ENCODE measurements at regions not wholly inside any gene's neighbourhood (a gene's known extent, or its start where the extent isn't known, plus 50 kb on each side); places are given as distances from the start of the nearest gene placed in this dataset.

DNA sequence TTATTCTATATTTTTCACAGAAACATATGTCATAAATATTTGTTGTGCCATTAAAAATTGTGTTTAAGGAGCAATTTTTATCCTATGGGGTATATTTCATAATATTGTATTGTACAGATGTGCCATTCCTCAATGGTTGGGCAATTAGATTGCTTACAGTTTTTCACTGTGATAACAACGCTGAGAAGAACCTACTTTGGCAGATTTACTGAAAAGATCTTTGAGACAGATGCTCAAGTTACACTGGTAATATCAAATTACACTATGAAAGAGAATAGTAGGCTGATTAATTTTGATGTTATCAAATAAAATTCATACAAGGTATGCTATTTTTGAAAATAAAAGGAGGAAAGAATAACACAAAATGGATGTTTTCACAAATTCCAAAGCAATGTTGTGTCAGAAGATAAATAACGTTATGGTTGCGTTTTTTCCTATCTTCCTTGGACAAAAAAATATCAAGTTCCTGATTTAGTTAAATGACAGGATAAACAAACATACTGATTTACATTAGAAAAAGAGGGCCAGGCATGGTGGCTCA lies 335.1 kb upstream of the ZNF521 start:
- ATAC-seq (no peak), DNase-seq (no peak)
- intact Hi-C loops (cut with DNase I) = no loop called here
- TF ChIP-seq, protein P1, sequence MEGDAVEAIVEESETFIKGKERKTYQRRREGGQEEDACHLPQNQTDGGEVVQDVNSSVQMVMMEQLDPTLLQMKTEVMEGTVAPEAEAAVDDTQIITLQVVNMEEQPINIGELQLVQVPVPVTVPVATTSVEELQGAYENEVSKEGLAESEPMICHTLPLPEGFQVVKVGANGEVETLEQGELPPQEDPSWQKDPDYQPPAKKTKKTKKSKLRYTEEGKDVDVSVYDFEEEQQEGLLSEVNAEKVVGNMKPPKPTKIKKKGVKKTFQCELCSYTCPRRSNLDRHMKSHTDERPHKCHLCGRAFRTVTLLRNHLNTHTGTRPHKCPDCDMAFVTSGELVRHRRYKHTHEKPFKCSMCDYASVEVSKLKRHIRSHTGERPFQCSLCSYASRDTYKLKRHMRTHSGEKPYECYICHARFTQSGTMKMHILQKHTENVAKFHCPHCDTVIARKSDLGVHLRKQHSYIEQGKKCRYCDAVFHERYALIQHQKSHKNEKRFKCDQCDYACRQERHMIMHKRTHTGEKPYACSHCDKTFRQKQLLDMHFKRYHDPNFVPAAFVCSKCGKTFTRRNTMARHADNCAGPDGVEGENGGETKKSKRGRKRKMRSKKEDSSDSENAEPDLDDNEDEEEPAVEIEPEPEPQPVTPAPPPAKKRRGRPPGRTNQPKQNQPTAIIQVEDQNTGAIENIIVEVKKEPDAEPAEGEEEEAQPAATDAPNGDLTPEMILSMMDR (IDR thresholded peaks at IDR 0.05) = no peak
- H3K27ac ChIP-seq = no peak overlapping the region
- no peaks in the 10 kb centered on the region for H3K9me3 ChIP-seq
- WGBS, 3 donors = 59 to 72% (median 66%) methylated on average over 3 of the region's 3 CpGs
- H3K4me3 ChIP-seq = no peak overlapping the region
- no peaks in the 10 kb centered on the region for H3K4me1 ChIP-seq
- H3K27me3 ChIP-seq (ENCODE audit: insufficient read depth in 3 of 3, low read length in 2 of 3) = peaks cover 0 to 2% (median 0%) of the 10 kb centered on the region in 3 donors
- H3K36me3 ChIP-seq (ENCODE audit: insufficient read depth in 1 of 2, low read depth in 1 of 2) = no peaks in the 10 kb centered on the region

DNA sequence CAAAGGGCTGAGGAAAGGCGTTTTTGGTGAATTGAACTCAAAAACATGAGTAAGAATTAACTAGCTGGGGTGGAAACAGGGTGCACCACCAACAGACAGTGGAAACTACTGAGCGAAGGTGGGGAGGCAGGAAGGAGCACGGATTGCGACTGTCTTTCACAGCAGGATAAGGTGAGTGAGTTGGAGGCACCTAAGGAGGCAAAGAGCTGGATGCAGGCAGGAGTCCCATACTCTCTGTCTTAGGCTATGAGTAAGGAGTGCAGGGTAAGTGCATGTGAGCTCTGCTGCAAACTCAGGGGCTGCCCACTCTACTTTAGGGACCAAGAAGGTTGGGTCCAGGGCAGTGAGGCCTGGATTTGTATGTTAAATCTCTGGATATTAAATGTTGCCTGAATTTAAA lies 333.1 kb upstream of the ZNF521 start:
- H3K4me3 ChIP-seq = no peak overlapping the region
- DNase-seq (no peak), ATAC-seq (no peak)
- H3K27me3 ChIP-seq (ENCODE audit: insufficient read depth in 3 of 3, low read length in 2 of 3) = peaks cover 0 to 2% (median 0%) of the 10 kb centered on the region in 3 donors
- H3K36me3 ChIP-seq (ENCODE audit: insufficient read depth in 1 of 2, low read depth in 1 of 2) = no peaks in the 10 kb centered on the region
- no peaks in the 10 kb centered on the region for H3K9me3 ChIP-seq
- TF ChIP-seq, protein P1 (IDR thresholded peaks at IDR 0.05) = no peak
- intact Hi-C loops (cut with DNase I) = no loop called here
- WGBS, 3 donors = 91 to 93% (median 93%) methylated on average over 4 of the region's 4 CpGs
- no peak overlapping the region for H3K27ac ChIP-seq
- H3K4me1 ChIP-seq = no peaks in the 10 kb centered on the region

DNA sequence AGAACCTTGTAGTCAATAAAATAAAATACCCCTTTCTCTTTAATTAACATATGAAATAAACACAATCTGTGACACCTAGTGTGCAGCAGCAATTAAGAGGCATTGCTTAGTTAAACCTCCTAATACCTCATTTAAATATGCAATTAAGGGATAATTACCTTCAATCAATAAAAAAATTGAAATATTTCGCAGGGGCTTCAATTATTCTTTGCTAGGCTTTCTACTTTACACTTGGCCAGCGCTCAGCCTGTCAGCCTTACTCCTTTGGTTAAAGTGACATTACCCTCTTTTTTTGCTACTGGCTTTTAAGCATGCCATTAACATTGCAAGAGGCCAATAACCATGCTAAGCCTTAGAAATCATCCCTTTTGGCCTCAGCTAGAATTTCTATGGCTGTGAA lies 327.5 kb upstream of the ZNF521 start:
- H3K27ac ChIP-seq = no peak overlapping the region
- WGBS, 3 donors = 78 to 83% (median 82%) methylated on average over 2 of the region's 2 CpGs
- no peak for DNase-seq
- intact Hi-C loops (cut with DNase I) = loop anchor here in 1 of 2 donors (10.0 kb wide), 1 partner anchor 805 kb away; no protein-coding TSS in a partner anchor
- no peaks in the 10 kb centered on the region for H3K9me3 ChIP-seq
- no peaks in the 10 kb centered on the region for H3K4me1 ChIP-seq
- TF ChIP-seq, protein P1 (IDR thresholded peaks at IDR 0.05) = no peak
- ATAC-seq = no peak
- no peak overlapping the region for H3K4me3 ChIP-seq
- peaks cover 0 to 2% (median 0%) of the 10 kb centered on the region in 3 donors for H3K27me3 ChIP-seq (ENCODE audit: insufficient read depth in 3 of 3, low read length in 2 of 3)
- H3K36me3 ChIP-seq (ENCODE audit: insufficient read depth in 1 of 2, low read depth in 1 of 2) = no peaks in the 10 kb centered on the region

DNA sequence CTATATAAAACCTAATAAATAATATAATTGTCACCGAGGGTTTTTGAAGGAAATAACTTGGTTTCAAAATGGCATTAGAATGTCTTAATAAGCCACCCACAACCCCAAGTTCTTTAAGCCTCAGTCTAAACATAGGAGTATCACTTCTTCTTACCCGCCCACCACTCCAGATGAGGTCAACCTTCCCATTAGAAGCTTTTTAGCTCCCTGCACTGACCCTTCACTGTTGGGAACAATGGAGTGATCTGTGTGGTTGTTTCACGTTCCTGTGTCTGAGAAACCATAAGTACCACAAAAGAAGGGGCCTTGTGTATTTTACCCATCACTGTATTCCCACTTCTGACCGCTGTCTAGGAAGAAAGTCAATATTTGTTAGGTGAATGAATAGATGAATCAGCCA lies 326.3 kb upstream of the ZNF521 start:
- H3K4me3 ChIP-seq = no peak overlapping the region
- DNase-seq (no peak), ATAC-seq (no peak)
- no peaks in the 10 kb centered on the region for H3K4me1 ChIP-seq
- H3K9me3 ChIP-seq = no peaks in the 10 kb centered on the region
- no peak overlapping the region for H3K27ac ChIP-seq
- TF ChIP-seq, protein P1 (IDR thresholded peaks at IDR 0.05) = no peak
- H3K36me3 ChIP-seq (ENCODE audit: insufficient read depth in 1 of 2, low read depth in 1 of 2) = no peaks in the 10 kb centered on the region
- intact Hi-C loops (cut with DNase I) = loop anchor here in 1 of 2 donors (10.0 kb wide), 1 partner anchor 803 kb away; no protein-coding TSS in a partner anchor
- peaks cover 0 to 2% (median 0%) of the 10 kb centered on the region in 3 donors for H3K27me3 ChIP-seq (ENCODE audit: insufficient read depth in 3 of 3, low read length in 2 of 3)
- WGBS, 3 donors = 89 to 94% (median 90%) methylated on average over 4 of the region's 4 CpGs
